ENCODE measurements at regions not wholly inside any gene's neighbourhood (a gene's known extent, or its start where the extent isn't known, plus 50 kb on each side); places are given as distances from the start of the nearest gene placed in this dataset.

GRCh38 chr1:198079432-198079951 is 77.3 kb upstream of the NEK7 start:
- Histone ChIP-seq H3K79me2 (ENCODE audit: low read depth) (no peaks in the 10 kb centered on the region), H3K9me3 (ENCODE audit: insufficient read depth, low read depth) (no peaks in the 10 kb centered on the region; the same call in 1 of the 2 replicates), H3K4me3 (no peak overlapping the region), H3K4me2 (no peak overlapping the region), H3K36me3 (ENCODE audit: low read depth) (no peaks in the 10 kb centered on the region), H2AFZ (no peak overlapping the region), H4K20me1 (ENCODE audit: insufficient read depth) (no peaks in the 10 kb centered on the region), H3K27me3 (ENCODE audit: insufficient read depth, low read depth) (no peaks in the 10 kb centered on the region), H3K27ac (no peak overlapping the region), H3K4me1 (replicated peaks; ENCODE audit: insufficient read depth) (no peaks in the 10 kb centered on the region), H3K9me2 (ENCODE audit: insufficient read depth) (no peaks in the 10 kb centered on the region), H3F3A (ENCODE audit: insufficient read depth, low read depth) (no peaks in the 10 kb centered on the region)
- intact Hi-C loops (cut with micrococcal nuclease; ENCODE audit: unreplicated experiment) = no loop called here
- no TSS peak for BruUV-seq (replicated peaks)
- ChIA-PET POLR2A (ENCODE audit: unreplicated experiment) (no interaction called here), CTCF (no interaction called here)
- no peak for DNase-seq
- no peak for TF ChIP-seq EZH2 (IDR thresholded peaks at IDR 0.05; ENCODE audit: low read depth)
- TF ChIP-seq, protein P1, sequence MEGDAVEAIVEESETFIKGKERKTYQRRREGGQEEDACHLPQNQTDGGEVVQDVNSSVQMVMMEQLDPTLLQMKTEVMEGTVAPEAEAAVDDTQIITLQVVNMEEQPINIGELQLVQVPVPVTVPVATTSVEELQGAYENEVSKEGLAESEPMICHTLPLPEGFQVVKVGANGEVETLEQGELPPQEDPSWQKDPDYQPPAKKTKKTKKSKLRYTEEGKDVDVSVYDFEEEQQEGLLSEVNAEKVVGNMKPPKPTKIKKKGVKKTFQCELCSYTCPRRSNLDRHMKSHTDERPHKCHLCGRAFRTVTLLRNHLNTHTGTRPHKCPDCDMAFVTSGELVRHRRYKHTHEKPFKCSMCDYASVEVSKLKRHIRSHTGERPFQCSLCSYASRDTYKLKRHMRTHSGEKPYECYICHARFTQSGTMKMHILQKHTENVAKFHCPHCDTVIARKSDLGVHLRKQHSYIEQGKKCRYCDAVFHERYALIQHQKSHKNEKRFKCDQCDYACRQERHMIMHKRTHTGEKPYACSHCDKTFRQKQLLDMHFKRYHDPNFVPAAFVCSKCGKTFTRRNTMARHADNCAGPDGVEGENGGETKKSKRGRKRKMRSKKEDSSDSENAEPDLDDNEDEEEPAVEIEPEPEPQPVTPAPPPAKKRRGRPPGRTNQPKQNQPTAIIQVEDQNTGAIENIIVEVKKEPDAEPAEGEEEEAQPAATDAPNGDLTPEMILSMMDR (conservative IDR thresholded peaks at IDR 0.05) = no peak

- Histone ChIP-seq H2AFZ (no peak overlapping the region), H4K20me1 (ENCODE audit: insufficient read depth) (no peaks in the 10 kb centered on the region), H3K27me3 (ENCODE audit: insufficient read depth, low read depth) (no peaks in the 10 kb centered on the region), H3F3A (ENCODE audit: insufficient read depth, low read depth) (no peaks in the 10 kb centered on the region), H3K9me2 (ENCODE audit: insufficient read depth) (no peaks in the 10 kb centered on the region), H3K9me3 (ENCODE audit: insufficient read depth, low read depth) (no peaks in the 10 kb centered on the region; the same call in 1 of the 2 replicates), H3K36me3 (ENCODE audit: low read depth) (no peaks in the 10 kb centered on the region), H3K4me2 (no peak overlapping the region), H3K4me3 (no peak overlapping the region), H3K27ac (no peak overlapping the region), H3K79me2 (ENCODE audit: low read depth) (no peaks in the 10 kb centered on the region), H3K4me1 (replicated peaks; ENCODE audit: insufficient read depth) (no peaks in the 10 kb centered on the region)
- intact Hi-C loops (cut with micrococcal nuclease; ENCODE audit: unreplicated experiment) = loop anchor here (10.0 kb wide), 1 partner anchor 192 kb away; no protein-coding TSS in a partner anchor
- ChIA-PET POLR2A (ENCODE audit: unreplicated experiment) (no interaction called here), CTCF (no interaction called here)
- no TSS peak for BruUV-seq (replicated peaks)
- TF ChIP-seq, protein P1 (conservative IDR thresholded peaks at IDR 0.05) = no peak
- TF ChIP-seq EZH2 (IDR thresholded peaks at IDR 0.05; ENCODE audit: low read depth) = no peak
- no peak for DNase-seq
Observed at GRCh38 chr1:198082576-198082975, 74.2 kb upstream of the NEK7 start.

GRCh38 chr1:198083549-198083948 is 73.2 kb upstream of the NEK7 start:
- BruUV-seq (replicated peaks) = no TSS peak
- Histone ChIP-seq H3K36me3 (ENCODE audit: low read depth) (no peaks in the 10 kb centered on the region), H2AFZ (no peak overlapping the region), H3K79me2 (ENCODE audit: low read depth) (no peaks in the 10 kb centered on the region), H3K4me2 (no peak overlapping the region), H3K4me1 (replicated peaks; ENCODE audit: insufficient read depth) (no peaks in the 10 kb centered on the region), H4K20me1 (ENCODE audit: insufficient read depth) (no peaks in the 10 kb centered on the region), H3F3A (ENCODE audit: insufficient read depth, low read depth) (no peaks in the 10 kb centered on the region), H3K27me3 (ENCODE audit: insufficient read depth, low read depth) (no peaks in the 10 kb centered on the region), H3K4me3 (no peak overlapping the region), H3K9me3 (ENCODE audit: insufficient read depth, low read depth) (no peaks in the 10 kb centered on the region; the same call in 1 of the 2 replicates), H3K9me2 (ENCODE audit: insufficient read depth) (no peaks in the 10 kb centered on the region), H3K27ac (no peak overlapping the region)
- CTCF ChIA-PET = no interaction called here
- POLR2A ChIA-PET (ENCODE audit: unreplicated experiment) = no interaction called here
- no peak for TF ChIP-seq EZH2 (IDR thresholded peaks at IDR 0.05; ENCODE audit: low read depth)
- TF ChIP-seq, protein P1 (conservative IDR thresholded peaks at IDR 0.05) = no peak
- DNase-seq = no peak
- intact Hi-C loops (cut with micrococcal nuclease; ENCODE audit: unreplicated experiment) = loop anchor here (10.0 kb wide), 1 partner anchor 191 kb away; no protein-coding TSS in a partner anchor

All from PC-9 (cell line).